HEK293 (cell line): ENCODE measurements at regions not wholly inside any gene's neighbourhood (a gene's known extent, or its start where the extent isn't known, plus 50 kb on each side); places are given as distances from the start of the nearest gene placed in this dataset.
"Not testable (repeated sequence)": the region's sequence is repeated elsewhere in the genome, so short reads cannot be mapped to it uniquely, and the experiment has no call there.

Experiments
- CTCF ChIA-PET: fragments of 350-600 bp; formaldehyde crosslinking; extraction: SDS; loops from one replicate; lab custom pipeline; 2021; ENCODE audit warnings: antibody characterized with exemption; lab: Yijun Ruan, JAX
- POLR2A ChIA-PET: fragments of 300-600 bp; formaldehyde crosslinking; extraction: SDS; loops from one replicate; lab custom pipeline; 2020; ENCODE audit warnings: antibody characterized with exemption, inconsistent platforms; lab: Yijun Ruan, JAX
- H3K27ac ChIP-seq: fragments of 200-500 bp; sonication (Bioruptor generic); 2 replicates; pipeline ENCODE4 v1.5.1; 2014; ENCODE audit warnings: low read depth, low read length, control low read depth, inconsistent platforms; ENCODE audit errors: extremely low read depth
- H3K36me3 ChIP-seq, 2 experiments: fragments of 200-500 bp in 1 of 2; sonication (Bioruptor generic) in 1 of 2; 1 replicate in 1 of 2; 2 replicates in 1 of 2; pipeline ENCODE4 v1.5.1; 2014 to 2017; ENCODE audit warnings: inconsistent platforms in 2 of 2, low read length in 2 of 2; ENCODE audit not compliant: control insufficient read depth in 2 of 2, insufficient read depth in 1 of 2
- H3K4me1 ChIP-seq: fragments of 200-500 bp; sonication (Bioruptor generic); 2 replicates; pipeline ENCODE4 v1.5.1; 2014; ENCODE audit warnings: mild to moderate bottlenecking, low read length, inconsistent platforms; ENCODE audit not compliant: control insufficient read depth, insufficient read depth
- H3K4me3 ChIP-seq: 2 replicates; pipeline ENCODE4 v1.5.1; 2011; ENCODE audit warnings: low read depth, mild to moderate bottlenecking, control low read depth, low read length, moderate library complexity
- H3K9me3 ChIP-seq: fragments of 200-500 bp; sonication (Bioruptor generic); 2 replicates; pipeline ENCODE4 v1.5.1; 2014; ENCODE audit warnings: low read depth, low read length, inconsistent platforms; ENCODE audit not compliant: control insufficient read depth, insufficient read depth
- CTCF ChIP-seq: fragments of 450-650 bp; formaldehyde crosslinking; IDR thresholded peaks from 2 replicates; pipeline ENCODE4 v1.5.1; 2016; ENCODE audit warnings: missing biosample characterization, missing genetic modification characterization
- HOXA7 ChIP-seq: sonication (generic); formaldehyde crosslinking; IDR thresholded peaks from 2 replicates; pipeline ENCODE4 v1.8.1; 2022; ENCODE audit warnings: missing genetic modification reagents, borderline replicate concordance
- MZF1 ChIP-seq: fragments of 450-650 bp; formaldehyde crosslinking; IDR thresholded peaks from 2 replicates; pipeline ENCODE4 v1.5.1; 2017; ENCODE audit warnings: missing biosample characterization, missing genetic modification characterization, borderline replicate concordance
- OVOL3 ChIP-seq: fragments of 450-650 bp; formaldehyde crosslinking; IDR thresholded peaks from 2 replicates; pipeline ENCODE4 v1.5.1; 2016; ENCODE audit warnings: missing biosample characterization, missing genetic modification characterization
- PRDM6 ChIP-seq: fragments of 450-650 bp; formaldehyde crosslinking; IDR thresholded peaks from 2 replicates; pipeline ENCODE4 v1.5.1; 2017; ENCODE audit warnings: missing biosample characterization, missing genetic modification characterization
- SCRT2 ChIP-seq: fragments of 450-650 bp; formaldehyde crosslinking; IDR thresholded peaks from 2 replicates; pipeline ENCODE4 v1.5.1; 2016; ENCODE audit warnings: missing biosample characterization, missing genetic modification characterization
- SP3 ChIP-seq: fragments of 450-650 bp; formaldehyde crosslinking; IDR thresholded peaks from 2 replicates; pipeline ENCODE4 v1.5.1; 2016; ENCODE audit warnings: missing biosample characterization, missing genetic modification characterization
- TCF7L2 ChIP-seq: IDR thresholded peaks from 2 replicates; pipeline ENCODE4 v1.6.1; 2011; ENCODE audit warnings: low read depth, mild to moderate bottlenecking, inconsistent platforms, low read length, moderate library complexity, borderline replicate concordance
- ZBTB10 ChIP-seq: fragments of 450-650 bp; formaldehyde crosslinking; IDR thresholded peaks from 2 replicates; pipeline ENCODE4 v1.5.1; 2016; ENCODE audit warnings: missing biosample characterization, missing genetic modification characterization
- ZNF155 ChIP-seq: fragments of 450-650 bp; formaldehyde crosslinking; IDR thresholded peaks from 2 replicates; pipeline ENCODE4 v1.5.1; 2016; ENCODE audit warnings: missing biosample characterization, missing genetic modification characterization
- ZNF157 ChIP-seq: fragments of 450-650 bp; formaldehyde crosslinking; IDR thresholded peaks from 2 replicates; pipeline ENCODE4 v1.5.1; 2016; ENCODE audit warnings: missing biosample characterization, missing genetic modification characterization
- ZNF311 ChIP-seq: fragments of 450-650 bp; formaldehyde crosslinking; IDR thresholded peaks from 2 replicates; pipeline ENCODE4 v1.5.1; 2017; ENCODE audit warnings: missing biosample characterization, missing genetic modification characterization, borderline replicate concordance
- ZNF513 ChIP-seq: fragments of 450-650 bp; IDR thresholded peaks from 2 replicates; pipeline ENCODE4 v1.5.1; 2018; ENCODE audit warnings: missing biosample characterization, missing genetic modification characterization
- ZNF530 ChIP-seq: fragments of 450-650 bp; formaldehyde crosslinking; IDR thresholded peaks from 2 replicates; pipeline ENCODE4 v1.5.1; 2016; ENCODE audit warnings: low read depth, missing biosample characterization, missing genetic modification characterization
- ZNF558 ChIP-seq: fragments of 450-650 bp; formaldehyde crosslinking; IDR thresholded peaks from 2 replicates; pipeline ENCODE4 v1.5.1; 2016; ENCODE audit warnings: missing biosample characterization, missing genetic modification characterization
- ZNF660 ChIP-seq: fragments of 450-650 bp; IDR thresholded peaks from 2 replicates; pipeline ENCODE4 v1.5.1; 2018; ENCODE audit warnings: missing biosample characterization, mild to moderate bottlenecking, missing genetic modification characterization
- ZNF76 ChIP-seq: fragments of 450-650 bp; formaldehyde crosslinking; IDR thresholded peaks from 2 replicates; pipeline ENCODE4; 2016; ENCODE audit warnings: low read depth, missing biosample characterization, missing genetic modification characterization, borderline replicate concordance
- TF ChIP-seq, protein P1 (sequence below): fragments of 450-650 bp; formaldehyde crosslinking; IDR thresholded peaks from 2 replicates; pipeline ENCODE4 v1.5.1; 2017; ENCODE audit warnings: missing biosample characterization, missing genetic modification characterization
- TF ChIP-seq, protein P2 (sequence below): fragments of 450-650 bp; formaldehyde crosslinking; IDR thresholded peaks from 2 replicates; pipeline ENCODE4 v1.5.1; 2017; ENCODE audit warnings: missing biosample characterization, missing genetic modification characterization
- TF ChIP-seq, protein P3 (sequence below): fragments of 450-650 bp; formaldehyde crosslinking; IDR thresholded peaks from 2 replicates; pipeline ENCODE4 v1.5.1; 2016; ENCODE audit warnings: missing biosample characterization, missing genetic modification characterization

GRCh38 chr17:71639865-71640264 is 481.0 kb upstream of the SOX9 start:
- Histone ChIP-seq H3K27ac (no peak overlapping the region), H3K4me3 (no peak overlapping the region), H3K9me3 (no peaks in the 10 kb centered on the region), H3K36me3 (no peaks in the 10 kb centered on the region), H3K4me1 (no peaks in the 10 kb centered on the region)
- POLR2A ChIA-PET: no interaction called here
- TF ChIP-seq HOXA7 (CRISPR knock-in tag) (no peak), OVOL3 (no peak), SCRT2 (no peak), ZNF76 (no peak), ZNF155 (no peak), PRDM6 (tag by site-specific recombination) (no peak), ZNF513 (tag by site-specific recombination) (no peak), MZF1 (tag by site-specific recombination) (no peak), ZNF660 (tag by site-specific recombination) (no peak), TCF7L2 (no peak), ZNF311 (tag by site-specific recombination) (no peak), ZNF530 (no peak), ZBTB10 (tag by site-specific recombination) (no peak), ZNF157 (no peak), SP3 (tag by site-specific recombination) (no peak), ZNF558 (tag by site-specific recombination) (no peak), CTCF (no peak)
- TF ChIP-seq, protein P1, sequence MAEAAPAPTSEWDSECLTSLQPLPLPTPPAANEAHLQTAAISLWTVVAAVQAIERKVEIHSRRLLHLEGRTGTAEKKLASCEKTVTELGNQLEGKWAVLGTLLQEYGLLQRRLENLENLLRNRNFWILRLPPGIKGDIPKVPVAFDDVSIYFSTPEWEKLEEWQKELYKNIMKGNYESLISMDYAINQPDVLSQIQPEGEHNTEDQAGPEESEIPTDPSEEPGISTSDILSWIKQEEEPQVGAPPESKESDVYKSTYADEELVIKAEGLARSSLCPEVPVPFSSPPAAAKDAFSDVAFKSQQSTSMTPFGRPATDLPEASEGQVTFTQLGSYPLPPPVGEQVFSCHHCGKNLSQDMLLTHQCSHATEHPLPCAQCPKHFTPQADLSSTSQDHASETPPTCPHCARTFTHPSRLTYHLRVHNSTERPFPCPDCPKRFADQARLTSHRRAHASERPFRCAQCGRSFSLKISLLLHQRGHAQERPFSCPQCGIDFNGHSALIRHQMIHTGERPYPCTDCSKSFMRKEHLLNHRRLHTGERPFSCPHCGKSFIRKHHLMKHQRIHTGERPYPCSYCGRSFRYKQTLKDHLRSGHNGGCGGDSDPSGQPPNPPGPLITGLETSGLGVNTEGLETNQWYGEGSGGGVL: no peak
- TF ChIP-seq, protein P2, sequence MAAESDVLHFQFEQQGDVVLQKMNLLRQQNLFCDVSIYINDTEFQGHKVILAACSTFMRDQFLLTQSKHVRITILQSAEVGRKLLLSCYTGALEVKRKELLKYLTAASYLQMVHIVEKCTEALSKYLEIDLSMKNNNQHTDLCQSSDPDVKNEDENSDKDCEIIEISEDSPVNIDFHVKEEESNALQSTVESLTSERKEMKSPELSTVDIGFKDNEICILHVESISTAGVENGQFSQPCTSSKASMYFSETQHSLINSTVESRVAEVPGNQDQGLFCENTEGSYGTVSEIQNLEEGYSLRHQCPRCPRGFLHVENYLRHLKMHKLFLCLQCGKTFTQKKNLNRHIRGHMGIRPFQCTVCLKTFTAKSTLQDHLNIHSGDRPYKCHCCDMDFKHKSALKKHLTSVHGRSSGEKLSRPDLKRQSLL (tag by site-specific recombination): no peak
- TF ChIP-seq, protein P3, sequence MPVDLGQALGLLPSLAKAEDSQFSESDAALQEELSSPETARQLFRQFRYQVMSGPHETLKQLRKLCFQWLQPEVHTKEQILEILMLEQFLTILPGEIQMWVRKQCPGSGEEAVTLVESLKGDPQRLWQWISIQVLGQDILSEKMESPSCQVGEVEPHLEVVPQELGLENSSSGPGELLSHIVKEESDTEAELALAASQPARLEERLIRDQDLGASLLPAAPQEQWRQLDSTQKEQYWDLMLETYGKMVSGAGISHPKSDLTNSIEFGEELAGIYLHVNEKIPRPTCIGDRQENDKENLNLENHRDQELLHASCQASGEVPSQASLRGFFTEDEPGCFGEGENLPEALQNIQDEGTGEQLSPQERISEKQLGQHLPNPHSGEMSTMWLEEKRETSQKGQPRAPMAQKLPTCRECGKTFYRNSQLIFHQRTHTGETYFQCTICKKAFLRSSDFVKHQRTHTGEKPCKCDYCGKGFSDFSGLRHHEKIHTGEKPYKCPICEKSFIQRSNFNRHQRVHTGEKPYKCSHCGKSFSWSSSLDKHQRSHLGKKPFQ: no peak
- CTCF ChIA-PET: no interaction called here

DNA sequence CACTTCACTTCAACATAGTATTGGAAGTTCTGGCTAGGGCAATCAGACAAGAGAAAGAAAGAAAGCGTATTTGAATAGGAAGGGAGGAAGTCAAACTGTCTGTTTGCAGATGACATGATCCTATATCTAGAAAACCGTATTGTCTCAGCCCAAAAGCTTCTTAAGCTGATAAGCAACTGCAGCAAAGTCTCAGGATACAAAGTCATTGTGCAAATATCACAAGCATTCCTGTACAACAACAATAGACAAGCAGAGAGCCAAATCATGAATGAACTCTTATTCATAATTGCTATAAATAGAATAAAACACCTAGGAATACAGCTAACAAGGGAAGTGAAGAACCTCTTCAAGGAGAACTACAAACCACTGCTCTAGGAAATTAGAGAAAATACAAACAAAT is 473.9 kb upstream of the SOX9 start:
- H3K9me3 ChIP-seq, H3K4me3 ChIP-seq, POLR2A ChIA-PET, H3K27ac ChIP-seq, H3K36me3 ChIP-seq, CTCF ChIA-PET, H3K4me1 ChIP-seq: not testable (repeated sequence)
